H1 (cell line): ENCODE measurements at regions not wholly inside any gene's neighbourhood (a gene's known extent, or its start where the extent isn't known, plus 50 kb on each side); places are given as distances from the start of the nearest gene placed in this dataset.

Experiments used
- CTCF ChIA-PET: fragments of 300-600 bp; sonication (Branson Sonifier 250); formaldehyde crosslinking; loops from one replicate; lab custom pipeline; 2021; ENCODE audit not compliant: partially characterized antibody; lab: Charles Lee
- POLR2A ChIA-PET: fragments of 300-600 bp; sonication (Branson Sonifier 250); formaldehyde crosslinking; loops from one replicate; lab custom pipeline; 2021; ENCODE audit warnings: inconsistent platforms; ENCODE audit not compliant: partially characterized antibody; lab: Charles Lee
- DNase-seq, 2 experiments: peaks; one replicate each; pipeline versions ENCODE4 v3.0.0 to v3.0.0-alpha.2; 2010 to 2022; ENCODE audit warnings: low spot score in 2 of 2, low read depth in 1 of 2, mixed read lengths in 1 of 2
- FAIRE-seq: peaks from 2 replicates; lab custom pipeline; 2011; peaks lifted over from hg19 to GRCh38; lab: Jason Lieb, UNC
- H2AFZ ChIP-seq: 2 replicates; pipeline ENCODE4 v1.8.1; 2012; ENCODE audit warnings: low read length, inconsistent platforms
- H2AK5ac ChIP-seq: 2 replicates; pipeline ENCODE4 v1.6.1; 2013; ENCODE audit warnings: low read depth, low read length
- H2BK120ac ChIP-seq: replicated peaks from 2 replicates; pipeline ENCODE3; 2013; ENCODE audit warnings: low read depth, low read length, inconsistent platforms
- H2BK12ac ChIP-seq: 2 replicates; pipeline ENCODE4 v1.6.1; 2013; ENCODE audit warnings: low read depth, low read length
- H2BK15ac ChIP-seq: 2 replicates; pipeline ENCODE4 v1.6.1; 2013; ENCODE audit warnings: low read length
- H2BK20ac ChIP-seq: 2 replicates; pipeline ENCODE4 v1.6.1; 2013; ENCODE audit warnings: low read length
- H2BK5ac ChIP-seq: 2 replicates; pipeline ENCODE4 v1.6.1; 2013; ENCODE audit warnings: low read depth, low read length
- H3K14ac ChIP-seq: 2 replicates; pipeline ENCODE4 v1.6.1; 2013; ENCODE audit warnings: inconsistent platforms; ENCODE audit not compliant: insufficient read length
- H3K18ac ChIP-seq: 2 replicates; pipeline ENCODE4 v1.6.1; 2013; ENCODE audit warnings: low read length; ENCODE audit errors: extremely low read depth
- H3K23ac ChIP-seq: 2 replicates; pipeline ENCODE4 v1.6.1; 2013; ENCODE audit warnings: inconsistent platforms; ENCODE audit not compliant: insufficient read length
- H3K23me2 ChIP-seq: 2 replicates; pipeline ENCODE4 v1.6.1; 2013; ENCODE audit warnings: low read depth, low read length
- H3K27ac ChIP-seq: 2 replicates; pipeline ENCODE4 v1.6.1; 2011; ENCODE audit warnings: low read depth, low read length, inconsistent platforms
- H3K27me3 ChIP-seq, 4 experiments: replicated peaks in 1 of 4; 1 replicate in 1 of 4; 2 replicates in 3 of 4; pipeline versions ENCODE4 v1.6.1 to v1.8.1; 2011 to 2013; ENCODE audit warnings: low read length in 3 of 4, mild to moderate bottlenecking in 3 of 4, inconsistent platforms in 2 of 4, mixed read lengths in 2 of 4, moderate library complexity in 1 of 4; ENCODE audit not compliant: control insufficient read depth in 3 of 4, insufficient read depth in 3 of 4; ENCODE audit errors: extremely low read depth in 1 of 4
- H3K36me3 ChIP-seq, 4 experiments: 2 replicates each; pipeline versions ENCODE4 v1.6.1 to v1.8.1; 2011 to 2013; ENCODE audit warnings: mild to moderate bottlenecking in 4 of 4, low read length in 3 of 4, moderate library complexity in 2 of 4, control low read depth in 1 of 4, inconsistent platforms in 1 of 4; ENCODE audit not compliant: insufficient read depth in 4 of 4, control insufficient read depth in 2 of 4
- H3K4ac ChIP-seq: replicated peaks from 2 replicates; pipeline ENCODE3; 2013; ENCODE audit warnings: low read length, low read depth, mixed read lengths, inconsistent platforms; ENCODE audit not compliant: insufficient read length
- H3K4me1 ChIP-seq, 4 experiments: replicated peaks in 1 of 4; 1 replicate in 1 of 4; 2 replicates in 3 of 4; pipeline versions ENCODE4 v1.6.1 to v1.8.1; 2011 to 2013; ENCODE audit warnings: low read length in 3 of 4, inconsistent platforms in 2 of 4, mixed read lengths in 1 of 4; ENCODE audit not compliant: insufficient read depth in 4 of 4, control insufficient read depth in 3 of 4
- H3K4me2 ChIP-seq, 2 experiments: 2 replicates each; pipeline versions ENCODE4 v1.6.1 to v1.8.1; 2011 to 2013; ENCODE audit warnings: low read depth in 2 of 2, low read length in 2 of 2, control low read depth in 1 of 2, inconsistent platforms in 1 of 2, mild to moderate bottlenecking in 1 of 2; ENCODE audit not compliant: insufficient read depth in 1 of 2
- H3K4me3 ChIP-seq, 4 experiments: fragments of 200-600, 300-600 bp in 1 of 4; sonication (generic), shearing (Covaris generic), sonication (Bioruptor Twin) in 1 of 4; 2 replicates each; pipeline versions ENCODE4 v1.5.1 to v1.8.1; 2011 to 2016; ENCODE audit warnings: low read length in 4 of 4, low read depth in 3 of 4, control low read depth in 2 of 4, inconsistent platforms in 2 of 4, mild to moderate bottlenecking in 2 of 4, mixed read lengths in 1 of 4, moderate library complexity in 1 of 4; ENCODE audit not compliant: insufficient read depth in 2 of 4; ENCODE audit errors: extremely low read depth in 1 of 4
- H3K56ac ChIP-seq: replicated peaks from 2 replicates; pipeline ENCODE3; 2013; ENCODE audit warnings: low read depth, mild to moderate bottlenecking, mixed read lengths, low read length, inconsistent platforms; ENCODE audit not compliant: insufficient read length
- H3K79me1 ChIP-seq: 2 replicates; pipeline ENCODE4 v1.6.1; 2013; ENCODE audit warnings: low read depth, low read length, control low read depth
- H3K79me2 ChIP-seq, 2 experiments: 2 replicates each; pipeline versions ENCODE4 v1.6.1 to v1.8.1; 2012 to 2013; ENCODE audit warnings: low read length in 2 of 2, mild to moderate bottlenecking in 2 of 2, inconsistent platforms in 1 of 2; ENCODE audit not compliant: insufficient read depth in 2 of 2, control insufficient read depth in 1 of 2
- H3K9ac ChIP-seq, 4 experiments: replicated peaks in 1 of 4; 1 replicate in 1 of 4; 2 replicates in 3 of 4; pipeline versions ENCODE4 v1.6.1 to v1.8.1; 2011 to 2013; ENCODE audit warnings: low read depth in 3 of 4, low read length in 3 of 4, control low read depth in 2 of 4, mild to moderate bottlenecking in 2 of 4, moderate library complexity in 2 of 4, inconsistent platforms in 1 of 4; ENCODE audit errors: extremely low read depth in 1 of 4
- H3K9me3 ChIP-seq, 2 experiments: 2 replicates each; pipeline versions ENCODE4 v1.6.1 to v1.8.1; 2012 to 2013; ENCODE audit warnings: mild to moderate bottlenecking in 2 of 2, moderate library complexity in 2 of 2, control low read depth in 1 of 2, inconsistent platforms in 1 of 2, low read depth in 1 of 2, low read length in 1 of 2, mixed read lengths in 1 of 2; ENCODE audit not compliant: insufficient read depth in 2 of 2
- H4K20me1 ChIP-seq, 2 experiments: replicated peaks in 1 of 2; 2 replicates each; pipeline versions ENCODE3 to v1.8.1; 2011 to 2013; ENCODE audit warnings: inconsistent platforms in 2 of 2, low read length in 2 of 2, mild to moderate bottlenecking in 1 of 2; ENCODE audit not compliant: insufficient read depth in 2 of 2, control insufficient read depth in 1 of 2
- H4K5ac ChIP-seq: 2 replicates; pipeline ENCODE4 v1.6.1; 2013; ENCODE audit warnings: low read length, low read depth, mixed read lengths, inconsistent platforms; ENCODE audit not compliant: insufficient read length
- H4K8ac ChIP-seq: 2 replicates; pipeline ENCODE4 v1.8.0; 2013; ENCODE audit warnings: mild to moderate bottlenecking, moderate library complexity, low read length, inconsistent platforms; ENCODE audit not compliant: insufficient read depth; ENCODE audit errors: extremely low read depth
- H4K91ac ChIP-seq: replicated peaks from 2 replicates; pipeline ENCODE3; 2013; ENCODE audit warnings: low read length, mixed read lengths, inconsistent platforms; ENCODE audit not compliant: insufficient read length
- BRCA1 ChIP-seq: IDR thresholded peaks from 2 replicates; pipeline ENCODE4 v1.6.1; 2012; ENCODE audit warnings: low read depth, low read length, improper control_type of control experiment
- CBX8 ChIP-seq: fragments of 300-800, 300-1000 bp; sonication (generic); IDR thresholded peaks from 2 replicates; pipeline ENCODE4 v1.7.1; 2016; ENCODE audit warnings: low read depth, low read length, borderline replicate concordance
- CHD1 ChIP-seq: IDR thresholded peaks from 2 replicates; pipeline ENCODE4 v1.6.1; 2012; ENCODE audit warnings: low read depth, low read length, improper control_type of control experiment
- CHD2 ChIP-seq: IDR thresholded peaks from 2 replicates; pipeline ENCODE4 v1.6.1; 2012; ENCODE audit warnings: low read length, improper control_type of control experiment
- EZH2 ChIP-seq: fragments of 200-600 bp; sonication (generic); IDR thresholded peaks from 2 replicates; pipeline ENCODE4 v1.7.1; 2012; ENCODE audit warnings: low read depth, mild to moderate bottlenecking, moderate library complexity, low read length, inconsistent platforms; ENCODE audit not compliant: severe bottlenecking
- GTF2F1 ChIP-seq: IDR thresholded peaks from 2 replicates; pipeline ENCODE4 v1.6.1; 2012; ENCODE audit warnings: low read depth, low read length, improper control_type of control experiment, borderline replicate concordance
- HDAC6 ChIP-seq: IDR thresholded peaks from one replicate; pipeline ENCODE4 v1.7.1; 2012; ENCODE audit warnings: low read depth, mild to moderate bottlenecking, inconsistent platforms, low read length, moderate library complexity
- MAX ChIP-seq: IDR thresholded peaks from 2 replicates; pipeline ENCODE4 v1.6.1; 2012; ENCODE audit warnings: inconsistent platforms
- RBBP5 ChIP-seq: IDR thresholded peaks from 2 replicates; pipeline ENCODE4 v1.7.1; 2012; ENCODE audit warnings: low read depth, mild to moderate bottlenecking, inconsistent platforms, low read length, moderate library complexity, borderline replicate concordance
- SIRT6 ChIP-seq: IDR thresholded peaks from one replicate; pipeline ENCODE4 v1.7.1; 2012; ENCODE audit warnings: low read length, inconsistent platforms
- SP4 ChIP-seq: IDR thresholded peaks from 2 replicates; pipeline ENCODE4 v1.6.1; 2012; ENCODE audit warnings: low read length, inconsistent platforms
- SRF ChIP-seq: IDR thresholded peaks from 2 replicates; pipeline ENCODE4 v1.6.1; 2011; ENCODE audit warnings: mild to moderate bottlenecking, low read depth, low read length, moderate library complexity
- WGBS, 2 experiments: shearing (Covaris generic) in 1 of 2; methylation state at CpG; one replicate each; pipeline versions ENCODE4 v1.1.6 to v1.1.7; 2013 to 2015; ENCODE audit warnings: low lambda C conversion rate in 2 of 2, mixed read lengths in 2 of 2, inconsistent platforms in 1 of 2, low coverage in 1 of 2, missing lambda C conversion rate in 1 of 2; ENCODE audit not compliant: insufficient replicate concordance in 2 of 2, insufficient coverage in 1 of 2, insufficient read length in 1 of 2; ENCODE audit errors: extremely low coverage in 1 of 2, missing lambda C conversion rate in 1 of 2; 5-methylcytosine and 5-hydroxymethylcytosine counted together
- TF ChIP-seq, protein P1 (sequence below): IDR thresholded peaks from 2 replicates; pipeline ENCODE4 v1.6.1; 2012; ENCODE audit warnings: inconsistent platforms
- TF ChIP-seq, protein P2 (sequence below): IDR thresholded peaks from 2 replicates; pipeline ENCODE4 v1.6.1; 2011; ENCODE audit warnings: low read depth, mild to moderate bottlenecking, low read length; ENCODE audit not compliant: insufficient read depth

DNA sequence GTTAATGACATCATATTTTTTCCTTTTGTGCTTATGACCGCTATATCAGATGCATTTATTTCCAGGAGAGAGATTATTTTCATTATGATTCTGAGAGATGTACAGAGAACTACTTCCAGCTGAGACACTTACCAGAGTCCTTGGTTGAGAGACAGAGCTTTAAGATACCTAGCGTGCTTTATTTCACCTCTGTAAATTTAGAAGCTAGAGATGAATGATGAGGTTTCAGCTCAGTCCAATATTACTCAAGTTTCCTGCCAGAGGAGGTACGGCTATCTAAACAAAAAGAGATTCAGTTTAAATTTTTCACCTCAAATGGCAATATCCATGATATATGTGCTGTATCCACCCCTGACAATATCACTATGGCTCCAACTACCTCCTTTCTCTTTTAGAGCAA is 182.6 kb upstream of the FAM3C start:
- no peak overlapping the region for H4K5ac ChIP-seq
- no peak overlapping the region for H3K14ac ChIP-seq
- no peaks in the 10 kb centered on the region for H3K9me3 ChIP-seq
- H2BK5ac ChIP-seq, result no peak overlapping the region
- H3K18ac ChIP-seq, result no peak overlapping the region
- no peak overlapping the region for H3K4me3 ChIP-seq
- no peak overlapping the region for H3K56ac ChIP-seq
- no peaks in the 10 kb centered on the region for H3K79me1 ChIP-seq
- H4K20me1 ChIP-seq, result peaks cover 0 to 2% of the 10 kb centered on the region in 2 experiments
- DNase-seq, result no peak
- ChIA-PET CTCF (interaction anchor here (1.0 to 1.9 kb wide), 4 partner anchors 8 to 416 kb away, joined by 3 to 5 read pairs (median 4); no protein-coding TSS in a partner anchor), POLR2A (no interaction called here)
- H2AK5ac ChIP-seq, result no peak overlapping the region
- H2AFZ ChIP-seq, result no peak overlapping the region
- H4K8ac ChIP-seq, result no peak overlapping the region
- no peaks in the 10 kb centered on the region for H3K79me2 ChIP-seq
- H3K27me3 ChIP-seq, result no peaks in the 10 kb centered on the region
- H2BK12ac ChIP-seq, result no peak overlapping the region
- WGBS, 2 experiments, result 81% methylated on average over 3 of the region's 3 CpGs; no CpG with 5 or more reads in 1 of the 2 experiments
- no peak for FAIRE-seq
- no peak overlapping the region for H3K4me2 ChIP-seq
- H2BK15ac ChIP-seq, result no peak overlapping the region
- no peak overlapping the region for H4K91ac ChIP-seq
- H3K9ac ChIP-seq, result no peak overlapping the region
- H3K23me2 ChIP-seq, result peaks cover 3% of the 10 kb centered on the region; the same call in 1 of the 2 replicates
- H2BK20ac ChIP-seq, result no peak overlapping the region
- H3K4ac ChIP-seq, result no peak overlapping the region
- H3K23ac ChIP-seq, result no peak overlapping the region
- H2BK120ac ChIP-seq, result no peak overlapping the region
- peaks cover 0 to 6% (median 0%) of the 10 kb centered on the region in 4 experiments; a peak in 1 of 7 replicates for H3K4me1 ChIP-seq
- H3K27ac ChIP-seq, result no peak overlapping the region
- no peaks in the 10 kb centered on the region for H3K36me3 ChIP-seq
- TF ChIP-seq CHD1 (no peak), BRCA1 (no peak), RBBP5 (no peak), SRF (no peak), MAX (no peak), SP4 (no peak), HDAC6 (no peak), CBX8 (no peak), CHD2 (no peak), EZH2 (no peak), GTF2F1 (no peak), SIRT6 (no peak)
- TF ChIP-seq, protein P1, sequence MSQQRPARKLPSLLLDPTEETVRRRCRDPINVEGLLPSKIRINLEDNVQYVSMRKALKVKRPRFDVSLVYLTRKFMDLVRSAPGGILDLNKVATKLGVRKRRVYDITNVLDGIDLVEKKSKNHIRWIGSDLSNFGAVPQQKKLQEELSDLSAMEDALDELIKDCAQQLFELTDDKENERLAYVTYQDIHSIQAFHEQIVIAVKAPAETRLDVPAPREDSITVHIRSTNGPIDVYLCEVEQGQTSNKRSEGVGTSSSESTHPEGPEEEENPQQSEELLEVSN, result no peak
- TF ChIP-seq, protein P2, sequence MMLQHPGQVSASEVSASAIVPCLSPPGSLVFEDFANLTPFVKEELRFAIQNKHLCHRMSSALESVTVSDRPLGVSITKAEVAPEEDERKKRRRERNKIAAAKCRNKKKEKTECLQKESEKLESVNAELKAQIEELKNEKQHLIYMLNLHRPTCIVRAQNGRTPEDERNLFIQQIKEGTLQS, result no peak
